ENCODE measurements at regions not wholly inside any gene's neighbourhood (a gene's known extent, or its start where the extent isn't known, plus 50 kb on each side); places are given as distances from the start of the nearest gene placed in this dataset.

GRCh38 chr4:110878956-110879355 lies 256.1 kb upstream of the PITX2 start:
- Histone ChIP-seq H3K4me1 (ENCODE audit: low read length) (no peaks in the 10 kb centered on the region), H3K9me2 (replicated peaks; ENCODE audit: insufficient read depth, low read length) (no peaks in the 10 kb centered on the region), H3K27me3 (ENCODE audit: low read length) (no peaks in the 10 kb centered on the region), H4K20me1 (ENCODE audit: insufficient read depth, low read depth, low read length) (no peaks in the 10 kb centered on the region), H3K79me2 (ENCODE audit: low read length) (no peaks in the 10 kb centered on the region), H2AFZ (ENCODE audit: low read length) (no peak overlapping the region), H3K36me3 (ENCODE audit: insufficient read depth, low read length) (no peaks in the 10 kb centered on the region), H3K9me3 (ENCODE audit: low read length) (no peaks in the 10 kb centered on the region), H3K4me2 (ENCODE audit: low read depth, low read length, poor library complexity, severe bottlenecking) (no peak overlapping the region), H3K27ac (ENCODE audit: low read length) (no peak overlapping the region), H3K4me3 (ENCODE audit: low read length) (no peak overlapping the region), H3K9ac (ENCODE audit: low read length) (no peak overlapping the region)
- no peak for DNase-seq

- no peaks in the 10 kb centered on the region for H3K9me3 ChIP-seq (ENCODE audit: low read length)
- no peak overlapping the region for H3K9ac ChIP-seq (ENCODE audit: low read length)
- no peaks in the 10 kb centered on the region for H4K20me1 ChIP-seq (ENCODE audit: insufficient read depth, low read depth, low read length)
- DNase-seq = no peak
- no peaks in the 10 kb centered on the region for H3K4me1 ChIP-seq (ENCODE audit: low read length)
- H3K36me3 ChIP-seq (ENCODE audit: insufficient read depth, low read length) = no peaks in the 10 kb centered on the region
- no peaks in the 10 kb centered on the region for H3K27me3 ChIP-seq (ENCODE audit: low read length)
- H3K4me3 ChIP-seq (ENCODE audit: low read length) = no peak overlapping the region
- no peak overlapping the region for H3K4me2 ChIP-seq (ENCODE audit: low read depth, low read length, poor library complexity, severe bottlenecking)
- no peaks in the 10 kb centered on the region for H3K79me2 ChIP-seq (ENCODE audit: low read length)
- H3K9me2 ChIP-seq (replicated peaks; ENCODE audit: insufficient read depth, low read length) = no peaks in the 10 kb centered on the region
- no peak overlapping the region for H2AFZ ChIP-seq (ENCODE audit: low read length)
- H3K27ac ChIP-seq (ENCODE audit: low read length) = no peak overlapping the region
These were observed 263.4 kb upstream of the PITX2 start for GRCh38 chr4:110886270-110886669.

- no peaks in the 10 kb centered on the region for H3K79me2 ChIP-seq (ENCODE audit: low read length)
- no peaks in the 10 kb centered on the region for H3K9me2 ChIP-seq (replicated peaks; ENCODE audit: insufficient read depth, low read length)
- no peaks in the 10 kb centered on the region for H4K20me1 ChIP-seq (ENCODE audit: insufficient read depth, low read depth, low read length)
- no peak overlapping the region for H3K27ac ChIP-seq (ENCODE audit: low read length)
- no peak overlapping the region for H2AFZ ChIP-seq (ENCODE audit: low read length)
- H3K4me1 ChIP-seq (ENCODE audit: low read length) = no peaks in the 10 kb centered on the region
- no peak overlapping the region for H3K4me2 ChIP-seq (ENCODE audit: low read depth, low read length, poor library complexity, severe bottlenecking)
- DNase-seq = no peak
- H3K9ac ChIP-seq (ENCODE audit: low read length) = no peak overlapping the region
- H3K27me3 ChIP-seq (ENCODE audit: low read length) = no peaks in the 10 kb centered on the region
- no peaks in the 10 kb centered on the region for H3K36me3 ChIP-seq (ENCODE audit: insufficient read depth, low read length)
- no peak overlapping the region for H3K4me3 ChIP-seq (ENCODE audit: low read length)
- no peaks in the 10 kb centered on the region for H3K9me3 ChIP-seq (ENCODE audit: low read length)
These were observed 264.0 kb upstream of the PITX2 start for GRCh38 chr4:110886856-110887255.

GRCh38 chr4:110897784-110898183 lies 274.9 kb upstream of the PITX2 start:
- H3K27me3 ChIP-seq (ENCODE audit: low read length) = 0 out of 2 replicates have a peak, but pooled peaks cover 2% of the 10 kb centered on the region
- no peak overlapping the region for H3K27ac ChIP-seq (ENCODE audit: low read length)
- H3K9me3 ChIP-seq (ENCODE audit: low read length) = no peaks in the 10 kb centered on the region
- no peak overlapping the region for H2AFZ ChIP-seq (ENCODE audit: low read length)
- no peaks in the 10 kb centered on the region for H3K36me3 ChIP-seq (ENCODE audit: insufficient read depth, low read length)
- H4K20me1 ChIP-seq (ENCODE audit: insufficient read depth, low read depth, low read length) = no peaks in the 10 kb centered on the region
- no peaks in the 10 kb centered on the region for H3K4me1 ChIP-seq (ENCODE audit: low read length)
- no peaks in the 10 kb centered on the region for H3K9me2 ChIP-seq (replicated peaks; ENCODE audit: insufficient read depth, low read length)
- DNase-seq = no peak
- H3K4me2 ChIP-seq (ENCODE audit: low read depth, low read length, poor library complexity, severe bottlenecking) = no peak overlapping the region
- no peaks in the 10 kb centered on the region for H3K79me2 ChIP-seq (ENCODE audit: low read length)
- no peak overlapping the region for H3K4me3 ChIP-seq (ENCODE audit: low read length)
- H3K9ac ChIP-seq (ENCODE audit: low read length) = no peak overlapping the region

GRCh38 chr4:110898290-110898689 lies 275.4 kb upstream of the PITX2 start:
- Histone ChIP-seq H3K36me3 (ENCODE audit: insufficient read depth, low read length) (no peaks in the 10 kb centered on the region), H2AFZ (ENCODE audit: low read length) (no peak overlapping the region), H3K79me2 (ENCODE audit: low read length) (no peaks in the 10 kb centered on the region), H3K4me2 (ENCODE audit: low read depth, low read length, poor library complexity, severe bottlenecking) (no peak overlapping the region), H4K20me1 (ENCODE audit: insufficient read depth, low read depth, low read length) (no peaks in the 10 kb centered on the region), H3K27me3 (ENCODE audit: low read length) (0 out of 2 replicates have a peak, but pooled peaks cover 2% of the 10 kb centered on the region), H3K9me3 (ENCODE audit: low read length) (no peaks in the 10 kb centered on the region), H3K4me1 (ENCODE audit: low read length) (no peaks in the 10 kb centered on the region), H3K27ac (ENCODE audit: low read length) (no peak overlapping the region), H3K4me3 (ENCODE audit: low read length) (no peak overlapping the region), H3K9me2 (replicated peaks; ENCODE audit: insufficient read depth, low read length) (no peaks in the 10 kb centered on the region), H3K9ac (ENCODE audit: low read length) (no peak overlapping the region)
- DNase-seq = no peak

- Histone ChIP-seq H3K9me2 (replicated peaks; ENCODE audit: insufficient read depth, low read length) (no peaks in the 10 kb centered on the region), H3K79me2 (ENCODE audit: low read length) (no peaks in the 10 kb centered on the region), H3K4me2 (ENCODE audit: low read depth, low read length, poor library complexity, severe bottlenecking) (no peak overlapping the region), H2AFZ (ENCODE audit: low read length) (no peak overlapping the region), H3K36me3 (ENCODE audit: insufficient read depth, low read length) (no peaks in the 10 kb centered on the region), H4K20me1 (ENCODE audit: insufficient read depth, low read depth, low read length) (no peaks in the 10 kb centered on the region), H3K4me1 (ENCODE audit: low read length) (no peaks in the 10 kb centered on the region), H3K27ac (ENCODE audit: low read length) (no peak overlapping the region), H3K27me3 (ENCODE audit: low read length) (0 out of 2 replicates have a peak, but pooled peaks cover 2% of the 10 kb centered on the region), H3K9me3 (ENCODE audit: low read length) (no peaks in the 10 kb centered on the region), H3K4me3 (ENCODE audit: low read length) (no peak overlapping the region), H3K9ac (ENCODE audit: low read length) (no peak overlapping the region)
- DNase-seq = no peak
These were observed 277.4 kb upstream of the PITX2 start for GRCh38 chr4:110900213-110900769.

GRCh38 chr4:110902500-110902899 lies 279.6 kb upstream of the PITX2 start:
- Histone ChIP-seq H2AFZ (ENCODE audit: low read length) (no peak overlapping the region), H3K4me1 (ENCODE audit: low read length) (no peaks in the 10 kb centered on the region), H3K4me3 (ENCODE audit: low read length) (no peak overlapping the region), H3K9me2 (replicated peaks; ENCODE audit: insufficient read depth, low read length) (no peaks in the 10 kb centered on the region), H3K4me2 (ENCODE audit: low read depth, low read length, poor library complexity, severe bottlenecking) (no peak overlapping the region), H3K9me3 (ENCODE audit: low read length) (no peaks in the 10 kb centered on the region), H3K36me3 (ENCODE audit: insufficient read depth, low read length) (no peaks in the 10 kb centered on the region), H3K9ac (ENCODE audit: low read length) (no peak overlapping the region), H3K27me3 (ENCODE audit: low read length) (0 out of 2 replicates have a peak, but pooled peaks cover 2% of the 10 kb centered on the region), H4K20me1 (ENCODE audit: insufficient read depth, low read depth, low read length) (no peaks in the 10 kb centered on the region), H3K27ac (ENCODE audit: low read length) (no peak overlapping the region), H3K79me2 (ENCODE audit: low read length) (no peaks in the 10 kb centered on the region)
- DNase-seq = no peak

- no peak for DNase-seq
- Histone ChIP-seq H3K27ac (ENCODE audit: low read length) (no peak overlapping the region), H3K9me2 (replicated peaks; ENCODE audit: insufficient read depth, low read length) (no peaks in the 10 kb centered on the region), H3K36me3 (ENCODE audit: insufficient read depth, low read length) (no peaks in the 10 kb centered on the region), H3K79me2 (ENCODE audit: low read length) (no peaks in the 10 kb centered on the region), H4K20me1 (ENCODE audit: insufficient read depth, low read depth, low read length) (no peaks in the 10 kb centered on the region), H3K9me3 (ENCODE audit: low read length) (no peaks in the 10 kb centered on the region), H3K27me3 (ENCODE audit: low read length) (0 out of 2 replicates have a peak, but pooled peaks cover 2% of the 10 kb centered on the region), H3K4me3 (ENCODE audit: low read length) (no peak overlapping the region), H3K4me2 (ENCODE audit: low read depth, low read length, poor library complexity, severe bottlenecking) (no peak overlapping the region), H3K4me1 (ENCODE audit: low read length) (no peaks in the 10 kb centered on the region), H3K9ac (ENCODE audit: low read length) (no peak overlapping the region), H2AFZ (ENCODE audit: low read length) (no peak overlapping the region)
These were observed 281.7 kb upstream of the PITX2 start for GRCh38 chr4:110904435-110905065.

All from Karpas-422 (cell line).